HG02759 (cell line): ENCODE measurements at regions not wholly inside any gene's neighbourhood (a gene's known extent, or its start where the extent isn't known, plus 50 kb on each side); places are given as distances from the start of the nearest gene placed in this dataset.
"Not testable (repeated sequence)": the region's sequence is repeated elsewhere in the genome, so short reads cannot be mapped to it uniquely, and the experiment has no call there.

Experiments
- ATAC-seq: cut with Tn5 transposase; IDR thresholded peaks from one replicate; pipeline ENCODE4 v1.9.1; 2021; ENCODE audit warnings: mild to moderate bottlenecking, moderate library complexity; ENCODE audit not compliant: unreplicated experiment

DNA sequence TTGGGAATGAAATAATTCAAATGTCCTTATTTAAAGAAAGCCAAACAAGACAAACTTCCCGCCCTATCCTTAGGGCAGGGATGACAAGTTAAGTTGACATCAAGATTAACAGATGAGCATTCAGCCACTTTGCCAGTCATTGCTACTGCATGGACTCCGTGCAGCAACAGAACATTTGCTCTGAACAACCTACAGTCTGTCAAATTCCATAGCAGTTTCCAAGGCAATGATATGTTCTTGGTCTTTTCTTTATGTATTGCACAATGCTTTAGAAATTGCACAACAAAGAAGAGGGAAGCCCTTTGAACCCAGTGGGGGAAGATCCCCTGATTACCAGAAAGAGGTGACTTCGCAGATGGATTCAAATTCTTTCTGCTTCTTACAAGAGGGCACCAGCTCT is 269.8 kb downstream of the BCAT1 start:
- no peak for ATAC-seq

- no peak for ATAC-seq
These were observed 270.5 kb downstream of the BCAT1 start for GRCh38 chr12:24678436-24678835.

GRCh38 chr12:24668563-24668962 is 280.3 kb downstream of the BCAT1 start:
- no peak for ATAC-seq

DNA sequence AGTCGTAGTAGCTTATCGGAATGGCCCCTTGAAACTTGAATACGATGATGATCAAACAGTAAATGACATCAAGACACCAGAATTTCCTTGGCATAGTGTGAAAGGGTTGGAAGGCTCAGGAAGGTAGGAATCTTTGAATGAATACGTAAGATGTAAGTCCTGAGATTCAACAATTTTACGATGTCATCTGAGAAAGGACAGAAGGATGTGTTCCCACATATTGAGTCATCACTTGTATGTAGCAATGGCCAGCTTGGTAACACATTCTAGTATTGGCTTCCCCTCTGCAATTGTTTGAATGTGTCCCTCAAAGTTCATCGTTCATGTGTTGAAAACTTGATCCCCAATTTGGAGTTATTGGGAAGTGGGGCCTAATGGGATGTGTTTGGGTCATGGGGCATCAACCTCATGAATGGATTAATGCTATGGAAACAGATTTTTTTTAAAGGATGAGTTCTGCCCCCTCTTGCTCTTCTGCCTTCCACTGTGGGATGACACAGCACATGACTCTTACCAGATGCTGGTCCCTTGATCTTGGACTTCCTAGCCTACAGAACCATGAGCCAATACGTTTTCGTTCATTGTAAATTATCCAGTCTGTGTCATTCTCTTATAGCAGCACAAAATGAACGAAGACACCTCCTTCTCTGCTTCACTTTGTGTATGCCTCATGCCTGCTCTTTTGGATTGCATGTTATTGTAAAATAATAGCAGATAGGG is 284.6 kb downstream of the BCAT1 start:
- ATAC-seq = no peak

DNA sequence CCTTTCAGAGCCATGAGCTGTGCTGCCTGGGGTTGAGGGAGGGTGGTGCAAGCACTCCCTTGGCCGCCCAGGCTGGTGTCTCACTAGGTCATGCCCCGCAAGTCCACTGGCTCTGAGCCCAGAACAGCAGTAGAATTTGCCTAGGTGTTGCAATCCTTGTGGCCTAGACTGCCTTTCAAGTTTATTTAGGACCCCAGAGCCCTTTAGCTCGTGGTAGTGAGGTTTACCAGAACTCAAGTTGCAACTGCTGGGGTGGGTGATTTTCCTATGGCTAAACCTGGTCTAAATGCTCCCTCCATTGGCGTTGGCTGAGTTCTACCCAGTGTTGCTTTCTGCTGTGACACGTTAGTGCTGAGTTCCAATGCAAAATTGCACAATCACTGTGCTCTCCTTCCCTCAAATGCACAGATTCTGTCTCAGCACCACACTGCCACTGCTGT is 287.2 kb downstream of the BCAT1 start:
- no peak for ATAC-seq

DNA sequence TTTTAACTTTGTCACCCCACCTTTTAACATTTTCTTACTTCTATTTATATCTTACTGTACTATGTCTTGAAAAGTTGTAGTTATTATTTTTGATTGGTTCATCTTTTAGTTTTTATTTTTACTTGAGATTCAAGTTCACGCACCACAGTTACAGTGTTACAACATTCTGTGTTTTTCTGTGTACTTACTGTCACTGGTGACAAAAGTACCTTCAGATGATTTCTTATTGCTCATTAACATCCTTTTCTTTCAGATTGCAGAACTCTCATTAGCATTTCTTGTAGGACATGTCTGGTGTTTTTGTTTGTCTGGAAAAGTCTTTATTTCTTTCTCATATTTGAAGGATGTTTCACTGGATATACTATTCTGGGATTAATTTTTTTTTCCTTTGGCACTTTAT is 289.9 kb downstream of the BCAT1 start:
- ATAC-seq = no peak

DNA sequence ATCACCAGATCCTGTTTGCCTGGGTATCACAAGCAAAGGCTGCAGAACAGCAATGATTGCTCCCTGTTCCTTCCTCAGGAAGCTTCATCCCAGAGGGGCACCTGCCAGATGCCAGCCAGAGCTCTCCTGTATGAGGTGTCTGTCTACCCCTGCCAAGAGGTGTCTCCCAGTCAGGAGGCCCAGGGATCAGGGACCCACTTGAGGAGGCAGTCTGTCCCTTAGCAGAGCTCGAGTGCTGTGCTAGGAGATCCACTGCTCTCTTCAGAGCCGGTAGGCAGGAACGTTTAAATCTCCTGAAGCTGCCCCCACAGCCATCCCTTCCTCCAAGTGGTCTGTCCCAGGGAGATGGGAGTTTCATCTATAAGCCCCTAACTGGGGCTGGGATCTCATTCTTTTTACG is 294.6 kb downstream of the BCAT1 start:
- not testable (repeated sequence) for ATAC-seq

- no peak for ATAC-seq
These were observed 299.3 kb downstream of the BCAT1 start for GRCh38 chr12:24649634-24650033.

DNA sequence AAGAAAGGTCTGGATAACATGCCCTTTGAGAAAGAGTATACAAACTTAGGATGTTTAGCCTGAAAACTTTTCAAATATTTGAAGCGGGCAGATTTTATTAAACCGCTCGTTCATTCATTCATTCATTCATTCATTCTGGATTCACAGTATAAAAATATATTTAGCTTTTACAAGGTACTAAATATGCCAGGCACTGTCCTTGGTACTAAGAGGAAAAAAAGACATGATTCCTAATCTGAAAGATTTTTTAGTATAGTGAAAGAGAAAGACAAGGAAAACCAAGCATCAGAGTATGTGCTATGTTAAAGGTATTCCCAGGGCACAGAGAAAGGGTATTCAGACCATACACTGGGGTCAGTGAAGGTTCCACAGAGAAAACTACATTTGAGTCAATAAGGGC is 299.7 kb downstream of the BCAT1 start:
- no peak for ATAC-seq

DNA sequence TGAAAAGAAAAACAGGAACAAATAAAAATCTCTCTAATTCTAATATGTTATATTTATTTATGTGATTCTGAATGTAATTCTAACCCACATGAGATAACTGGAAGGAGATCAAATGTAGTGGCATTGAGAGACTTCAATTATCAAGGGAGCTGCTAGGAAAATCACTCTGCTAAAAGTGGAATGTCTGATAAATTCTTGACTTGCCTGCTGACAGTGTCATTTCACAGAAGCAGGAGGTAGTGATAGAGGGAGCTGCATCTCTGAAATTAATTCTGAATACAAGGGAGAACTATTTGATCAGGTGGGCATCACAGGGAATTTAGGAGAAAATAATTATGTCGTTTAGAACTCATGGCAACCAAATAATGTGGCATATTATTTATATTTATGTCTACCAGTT is 303.6 kb downstream of the BCAT1 start:
- ATAC-seq = no peak

- no peak for ATAC-seq
These were observed 305.5 kb downstream of the BCAT1 start for GRCh38 chr12:24643120-24644119.

GRCh38 chr12:24639641-24640040 is 309.3 kb downstream of the BCAT1 start:
- no peak for ATAC-seq

DNA sequence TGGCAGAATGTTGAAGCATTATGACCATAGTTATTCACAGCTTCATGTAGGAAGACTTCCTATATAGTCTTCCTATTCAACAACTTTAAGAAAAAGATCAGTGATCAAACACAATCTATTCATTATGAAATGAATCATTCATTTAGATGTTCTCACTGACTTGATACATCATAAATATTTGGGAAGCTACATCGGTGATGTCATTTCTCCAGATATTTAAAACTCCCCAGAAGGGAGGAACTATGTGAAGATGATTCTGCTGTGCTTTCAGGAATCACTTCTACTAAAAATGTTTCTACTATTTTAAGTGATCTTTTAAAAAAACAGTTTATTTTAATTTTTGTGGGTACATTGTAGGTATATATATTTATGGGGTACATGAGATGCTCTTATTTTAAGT is 316.4 kb downstream of the BCAT1 start:
- ATAC-seq = no peak

DNA sequence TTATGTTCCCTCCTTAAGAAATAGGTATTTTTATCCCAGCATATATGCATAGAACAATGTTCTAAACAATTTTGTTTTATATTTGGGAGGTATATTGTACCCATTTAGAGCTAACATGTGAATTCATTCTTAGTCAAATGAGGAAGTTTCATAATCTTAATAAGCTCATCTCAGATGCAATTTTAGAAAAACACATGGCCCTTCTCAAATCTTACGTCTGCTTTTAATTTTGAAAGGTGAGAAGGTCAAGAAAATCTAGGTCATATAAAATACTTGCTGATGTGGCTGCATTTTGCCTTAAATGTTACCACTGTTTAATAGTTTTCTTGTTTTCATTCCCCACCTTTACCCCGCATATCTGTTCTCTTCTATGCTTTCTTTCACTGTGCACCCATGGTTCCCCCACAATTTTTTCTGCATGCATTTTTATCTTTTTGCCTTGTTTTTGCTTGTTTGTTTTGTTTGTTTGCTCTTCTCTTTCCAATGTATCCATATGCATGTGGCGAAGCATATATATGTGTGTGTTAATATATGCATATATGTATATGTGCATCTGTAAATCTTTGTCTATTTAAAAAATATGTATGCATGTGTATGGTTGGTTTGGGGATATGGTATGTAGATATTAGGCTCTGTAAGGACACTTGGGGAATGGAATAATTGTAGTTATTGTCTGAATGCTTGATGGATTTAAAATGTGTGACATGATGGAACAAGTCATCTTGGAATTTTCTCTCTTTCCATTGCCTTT is 317.1 kb downstream of the BCAT1 start:
- ATAC-seq = no peak

GRCh38 chr12:24630856-24631255 is 318.0 kb downstream of the BCAT1 start:
- ATAC-seq = no peak

GRCh38 chr12:24630446-24630845 is 318.5 kb downstream of the BCAT1 start:
- no peak for ATAC-seq

DNA sequence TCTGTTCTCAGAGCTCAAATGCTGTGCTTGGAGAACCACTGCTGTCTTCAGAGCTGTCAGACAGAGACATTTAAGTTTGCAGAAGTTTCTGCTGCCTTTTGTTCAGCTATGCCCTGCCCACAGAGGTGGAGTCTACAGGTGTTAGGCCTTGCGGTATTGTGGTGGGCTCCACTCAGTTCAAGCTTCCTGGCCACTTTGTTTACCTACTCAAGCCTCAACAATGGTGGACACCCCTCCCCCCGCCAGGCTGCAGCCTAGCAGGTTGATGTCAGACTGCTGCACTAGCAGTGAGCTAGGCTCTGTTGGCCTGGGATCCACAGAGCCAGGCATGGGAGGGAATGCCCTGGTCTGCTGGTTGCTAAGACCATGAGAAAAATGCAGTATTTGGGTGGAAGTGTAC is 323.8 kb downstream of the BCAT1 start:
- ATAC-seq = no peak

GRCh38 chr12:24619954-24620353 is 328.9 kb downstream of the BCAT1 start:
- ATAC-seq = not testable (repeated sequence)

GRCh38 chr12:24617471-24617870 is 331.4 kb downstream of the BCAT1 start:
- ATAC-seq = no peak

GRCh38 chr12:24615967-24616411 is 332.9 kb downstream of the BCAT1 start:
- ATAC-seq = no peak

DNA sequence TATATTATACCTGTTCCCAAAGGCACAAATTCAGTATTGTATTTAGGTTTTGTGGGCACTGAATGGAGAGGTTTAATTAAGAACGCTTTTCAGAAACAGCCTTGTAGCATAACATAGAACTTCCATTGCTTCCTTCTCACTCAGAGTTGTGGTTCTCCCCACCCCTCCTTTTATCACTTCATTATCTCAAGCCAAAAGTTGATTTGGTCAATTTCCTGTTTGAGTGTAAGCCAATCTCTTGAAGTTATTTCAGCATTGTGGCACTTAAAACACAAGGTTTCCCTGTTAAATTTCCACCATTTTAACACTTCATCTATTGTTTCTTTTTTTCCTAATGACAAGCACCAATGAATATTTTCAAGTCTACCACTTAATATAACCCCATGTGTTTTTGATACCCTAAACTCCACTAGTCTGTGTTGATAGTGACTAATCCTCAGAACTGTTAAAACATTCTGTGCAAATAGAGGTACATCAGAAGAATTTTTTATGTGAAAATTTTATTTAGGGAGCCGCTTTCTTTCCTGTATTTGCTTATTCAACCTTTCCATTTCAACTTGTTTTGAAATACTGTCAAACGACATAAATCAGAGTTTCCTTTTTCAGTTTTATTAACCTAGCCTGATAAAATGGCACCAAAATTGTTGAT is 340.1 kb downstream of the BCAT1 start:
- no peak for ATAC-seq
